ENCODE measurements at regions not wholly inside any gene's neighbourhood (a gene's known extent, or its start where the extent isn't known, plus 50 kb on each side); places are given as distances from the start of the nearest gene placed in this dataset.

GRCh38 chr20:59376109-59376841 lies 75.9 kb downstream of the EDN3 start:
- DNase-seq (ENCODE audit: extremely low spot score) = no peak
- POLR2A ChIA-PET = no interaction called here
- CTCF ChIA-PET = interaction anchor here (1.2 kb wide), 1 partner anchor 11 kb away, joined by 3 read pairs; no protein-coding TSS in a partner anchor
- TF ChIP-seq, protein P1, sequence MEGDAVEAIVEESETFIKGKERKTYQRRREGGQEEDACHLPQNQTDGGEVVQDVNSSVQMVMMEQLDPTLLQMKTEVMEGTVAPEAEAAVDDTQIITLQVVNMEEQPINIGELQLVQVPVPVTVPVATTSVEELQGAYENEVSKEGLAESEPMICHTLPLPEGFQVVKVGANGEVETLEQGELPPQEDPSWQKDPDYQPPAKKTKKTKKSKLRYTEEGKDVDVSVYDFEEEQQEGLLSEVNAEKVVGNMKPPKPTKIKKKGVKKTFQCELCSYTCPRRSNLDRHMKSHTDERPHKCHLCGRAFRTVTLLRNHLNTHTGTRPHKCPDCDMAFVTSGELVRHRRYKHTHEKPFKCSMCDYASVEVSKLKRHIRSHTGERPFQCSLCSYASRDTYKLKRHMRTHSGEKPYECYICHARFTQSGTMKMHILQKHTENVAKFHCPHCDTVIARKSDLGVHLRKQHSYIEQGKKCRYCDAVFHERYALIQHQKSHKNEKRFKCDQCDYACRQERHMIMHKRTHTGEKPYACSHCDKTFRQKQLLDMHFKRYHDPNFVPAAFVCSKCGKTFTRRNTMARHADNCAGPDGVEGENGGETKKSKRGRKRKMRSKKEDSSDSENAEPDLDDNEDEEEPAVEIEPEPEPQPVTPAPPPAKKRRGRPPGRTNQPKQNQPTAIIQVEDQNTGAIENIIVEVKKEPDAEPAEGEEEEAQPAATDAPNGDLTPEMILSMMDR (IDR thresholded peaks at IDR 0.05; ENCODE audit: control extremely low read depth, extremely low read depth, low read depth, missing control alignments) = no peak

DNA sequence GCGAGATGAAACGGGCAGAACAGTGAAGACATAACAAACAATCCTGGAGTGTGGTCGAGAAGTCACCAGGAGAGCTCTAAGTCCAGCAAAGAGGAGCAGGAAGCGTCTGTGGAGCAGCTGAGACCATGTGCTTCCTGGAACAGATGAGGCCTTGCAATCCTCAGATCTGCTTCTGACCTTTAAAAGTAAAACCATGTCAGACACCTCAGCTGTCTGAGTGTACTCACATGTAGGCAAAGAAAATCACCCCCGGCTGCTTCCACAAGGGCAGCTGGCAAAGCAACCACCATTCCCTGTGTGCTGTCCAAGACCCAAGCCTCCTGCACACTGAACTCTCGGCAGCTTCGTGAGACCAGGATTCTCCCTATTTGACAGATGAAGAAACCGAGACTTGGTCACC lies 76.6 kb downstream of the EDN3 start:
- DNase-seq (ENCODE audit: extremely low spot score) = no peak
- ChIA-PET CTCF (interaction anchor here (1.2 kb wide), 1 partner anchor 12 kb away, joined by 3 read pairs; no protein-coding TSS in a partner anchor), POLR2A (no interaction called here)
- TF ChIP-seq, protein P1 (IDR thresholded peaks at IDR 0.05; ENCODE audit: control extremely low read depth, extremely low read depth, low read depth, missing control alignments) = no peak

DNA sequence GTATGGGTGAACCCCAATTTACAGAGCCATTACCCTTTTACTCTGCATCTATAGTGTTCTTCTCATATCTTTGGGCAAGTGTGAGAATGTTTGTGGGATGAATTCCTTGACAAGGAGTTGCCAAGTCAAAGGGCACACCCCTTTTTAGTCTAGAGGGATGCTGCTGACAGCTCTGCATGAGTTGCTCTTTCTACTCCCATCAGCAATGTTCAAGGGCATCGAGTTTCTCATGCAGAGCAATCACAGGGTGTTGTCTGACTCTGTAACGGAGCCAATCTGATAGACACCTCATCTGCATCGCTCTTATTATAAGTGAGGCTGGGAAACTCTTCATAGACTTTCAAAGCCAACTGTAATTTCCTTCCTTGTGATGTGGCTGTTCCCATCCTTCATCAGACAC lies 77.4 kb downstream of the EDN3 start:
- ChIA-PET POLR2A (no interaction called here), CTCF (interaction anchor here (1.6 kb wide), 1 partner anchor 9 kb away, joined by 4 read pairs; no protein-coding TSS in a partner anchor)
- DNase-seq (ENCODE audit: extremely low spot score) = no peak
- TF ChIP-seq, protein P1 (IDR thresholded peaks at IDR 0.05; ENCODE audit: control extremely low read depth, extremely low read depth, low read depth, missing control alignments) = no peak

GRCh38 chr20:59378396-59378795 lies 78.0 kb downstream of the EDN3 start:
- CTCF ChIA-PET = interaction anchor here (1.6 to 2.7 kb wide), 2 partner anchors 9 to 10 kb away, joined by 4 to 6 read pairs; no protein-coding TSS in a partner anchor
- POLR2A ChIA-PET = no interaction called here
- TF ChIP-seq, protein P1 (IDR thresholded peaks at IDR 0.05; ENCODE audit: control extremely low read depth, extremely low read depth, low read depth, missing control alignments) = no peak
- no peak for DNase-seq (ENCODE audit: extremely low spot score)

GRCh38 chr20:59378966-59379365 lies 78.6 kb downstream of the EDN3 start:
- DNase-seq (ENCODE audit: extremely low spot score) = no peak
- TF ChIP-seq, protein P1 (IDR thresholded peaks at IDR 0.05; ENCODE audit: control extremely low read depth, extremely low read depth, low read depth, missing control alignments) = no peak
- POLR2A ChIA-PET = no interaction called here
- CTCF ChIA-PET = interaction anchor here (1.6 to 2.7 kb wide), 3 partner anchors 8 to 25 kb away, joined by 3 to 6 read pairs (median 4); no protein-coding TSS in a partner anchor

DNA sequence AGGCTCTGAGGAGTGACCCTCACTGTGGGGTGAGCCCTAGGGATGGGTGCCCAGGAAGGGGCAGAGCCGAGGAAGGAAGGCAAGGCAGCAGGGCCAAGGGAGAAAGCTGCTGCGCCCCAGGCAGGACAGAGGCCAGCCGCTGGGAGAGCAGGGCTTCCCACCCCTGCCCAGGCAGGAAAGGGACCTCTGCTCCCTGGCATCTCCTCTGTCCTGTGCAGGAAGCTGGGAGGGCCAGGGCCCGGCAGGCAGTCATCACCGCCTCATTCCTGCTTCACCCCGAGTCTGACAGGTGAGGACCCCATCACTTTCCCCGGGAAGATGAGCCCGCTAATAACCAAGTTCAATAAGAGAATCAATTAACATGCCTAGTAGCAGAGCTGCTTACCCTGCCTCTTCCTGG lies 81.3 kb downstream of the EDN3 start:
- TF ChIP-seq, protein P1 (IDR thresholded peaks at IDR 0.05; ENCODE audit: control extremely low read depth, extremely low read depth, low read depth, missing control alignments) = no peak
- ChIA-PET CTCF (interaction anchor here (0.9 kb wide), 1 partner anchor 9 kb away, joined by 3 read pairs; no protein-coding TSS in a partner anchor), POLR2A (no interaction called here)

More for the DNA sequence above, 81.3 kb downstream of the EDN3 start:
- no peak for DNase-seq (ENCODE audit: extremely low spot score)

Data from GM10248 (cell line).